HG02943 (cell line): ENCODE measurements at regions not wholly inside any gene's neighbourhood (a gene's known extent, or its start where the extent isn't known, plus 50 kb on each side); places are given as distances from the start of the nearest gene placed in this dataset.
"Not testable (repeated sequence)": the region's sequence is repeated elsewhere in the genome, so short reads cannot be mapped to it uniquely, and the experiment has no call there.

Experiments
- ATAC-seq: cut with Tn5 transposase; IDR thresholded peaks from one replicate; pipeline ENCODE4 v1.9.1; 2021; ENCODE audit warnings: mild to moderate bottlenecking, low read depth, moderate library complexity; ENCODE audit not compliant: unreplicated experiment

DNA sequence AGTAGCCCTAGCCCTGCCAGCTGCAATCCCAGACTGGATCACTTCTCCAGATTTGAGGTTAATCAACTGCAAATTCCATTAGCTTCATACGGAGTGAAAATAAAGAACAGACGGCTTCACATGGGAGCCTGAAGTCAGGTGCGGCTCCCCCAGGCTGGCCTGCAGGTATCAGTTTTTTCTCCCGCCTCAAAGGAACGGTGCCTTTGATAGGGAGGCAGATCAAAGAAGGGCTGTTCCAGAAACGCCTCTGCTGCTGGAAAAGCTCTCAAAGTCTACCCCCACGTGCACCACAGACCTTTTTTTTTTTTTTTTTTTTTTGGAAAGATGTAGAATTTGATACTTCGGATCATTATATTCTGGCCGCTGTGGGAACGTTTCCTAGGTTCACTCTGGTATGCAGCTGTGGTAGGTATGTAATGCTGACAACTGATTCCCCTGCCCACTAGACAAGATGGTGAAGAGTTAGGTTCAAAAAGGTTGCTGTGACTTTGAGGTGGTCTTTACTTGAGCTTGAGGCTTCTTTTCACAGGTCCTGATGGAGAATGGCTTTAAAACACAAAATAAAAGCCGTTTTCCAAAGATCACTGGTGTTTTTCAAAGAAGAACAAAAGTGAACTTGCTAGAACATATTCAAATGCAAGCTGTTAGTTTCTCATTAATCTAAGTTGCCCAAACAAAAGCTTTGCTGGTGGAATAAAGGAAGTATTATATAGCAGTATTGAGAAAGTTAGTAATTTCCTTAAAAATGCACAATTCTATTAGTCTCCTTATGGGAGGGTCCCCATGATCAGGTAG is 189.0 kb upstream of the NFIA start:
- ATAC-seq, result no peak

DNA sequence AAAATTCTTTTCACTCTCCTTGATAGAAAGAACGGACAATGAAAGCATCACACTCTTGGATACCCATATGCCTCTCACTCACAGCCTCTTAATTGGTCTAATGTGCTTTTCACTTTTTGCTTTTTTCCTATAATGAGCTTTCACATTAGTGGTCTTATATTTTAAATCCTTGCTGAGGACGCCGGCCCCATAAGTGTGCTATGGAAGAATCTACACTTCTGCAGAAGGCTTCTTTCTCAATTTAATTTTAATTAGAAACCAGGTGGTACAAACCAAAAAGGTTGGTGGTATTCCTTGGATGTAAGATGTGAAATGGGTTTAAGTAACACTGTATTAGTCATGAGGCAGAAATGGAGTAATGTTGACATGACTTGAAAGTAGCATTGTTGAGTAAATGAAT is 190.6 kb upstream of the NFIA start:
- ATAC-seq, result no peak

DNA sequence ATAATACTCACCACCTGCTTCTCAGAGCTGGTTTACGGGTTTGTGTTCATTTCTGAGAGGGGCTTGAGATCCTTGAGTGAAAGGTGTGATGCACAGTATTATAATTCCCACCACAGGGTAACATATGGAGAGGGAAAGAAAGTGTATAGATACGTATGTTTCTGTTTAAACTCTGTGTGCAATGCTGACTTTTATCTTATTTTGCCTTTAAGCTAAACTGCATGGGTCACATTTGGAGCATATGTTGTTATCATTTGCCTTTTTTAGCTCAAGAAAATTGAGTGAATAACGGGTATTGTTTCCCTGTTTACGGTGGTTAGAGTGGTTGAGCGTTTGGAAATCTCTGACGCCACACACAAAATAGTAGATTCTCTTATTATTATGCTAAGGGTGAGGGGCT is 191.1 kb upstream of the NFIA start:
- ATAC-seq, result no peak

DNA sequence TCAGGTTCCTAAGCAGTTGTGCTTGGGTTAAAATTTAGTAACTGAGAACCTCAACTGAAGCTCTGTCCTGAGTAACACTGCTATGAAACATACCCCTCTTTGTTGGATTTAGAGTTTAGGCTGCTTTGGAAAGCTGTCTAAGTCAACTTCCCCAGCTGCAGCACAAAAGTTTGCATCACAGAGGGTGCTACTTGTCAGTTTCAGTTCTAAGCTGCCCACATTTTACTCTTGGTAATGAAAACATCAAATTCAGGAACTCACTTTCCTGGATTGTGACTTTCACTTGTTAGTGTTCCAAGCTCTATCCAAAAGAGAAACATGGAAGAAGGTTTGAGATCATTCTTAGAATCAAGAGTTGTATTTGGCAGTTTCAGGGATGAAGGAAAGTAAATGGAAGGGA is 191.7 kb upstream of the NFIA start:
- ATAC-seq, result no peak

DNA sequence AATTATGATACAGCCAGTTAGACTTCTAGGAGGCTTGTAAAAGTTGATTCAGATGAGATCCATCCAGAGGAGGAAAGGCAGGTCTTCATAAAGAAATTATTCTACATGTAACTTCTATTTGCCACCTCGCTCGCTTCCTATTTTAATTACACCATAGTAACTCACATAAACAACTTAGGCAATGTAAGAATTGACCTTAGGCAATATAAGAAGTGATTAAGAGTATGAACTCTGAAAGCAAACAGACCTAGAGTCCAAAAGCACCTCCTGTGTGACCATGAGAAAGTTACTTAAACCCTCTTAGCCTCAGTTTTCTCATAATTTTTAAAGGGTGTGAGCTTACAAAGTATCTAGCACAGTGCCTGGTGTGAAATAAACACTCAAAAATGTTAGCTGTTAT is 192.7 kb upstream of the NFIA start:
- no peak for ATAC-seq

DNA sequence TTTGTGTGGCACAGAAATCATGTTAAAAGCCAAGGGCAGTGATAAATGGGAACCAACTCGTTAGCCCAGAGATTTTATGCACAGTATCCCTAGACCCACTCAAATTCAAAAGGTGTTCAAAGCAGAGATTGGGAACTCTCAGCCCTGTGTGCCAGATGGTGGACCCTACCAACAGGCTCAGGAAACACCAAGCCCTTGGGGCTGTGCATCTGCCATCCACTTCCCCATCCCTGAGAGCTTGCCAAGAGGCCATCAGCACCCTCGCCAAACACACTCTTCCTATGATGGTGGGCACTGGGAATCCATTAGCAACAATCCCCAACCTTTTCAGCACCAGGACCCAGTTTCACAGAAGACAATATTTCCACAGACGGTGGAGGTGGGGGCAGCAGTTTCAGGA is 194.2 kb upstream of the NFIA start:
- ATAC-seq, result no peak

DNA sequence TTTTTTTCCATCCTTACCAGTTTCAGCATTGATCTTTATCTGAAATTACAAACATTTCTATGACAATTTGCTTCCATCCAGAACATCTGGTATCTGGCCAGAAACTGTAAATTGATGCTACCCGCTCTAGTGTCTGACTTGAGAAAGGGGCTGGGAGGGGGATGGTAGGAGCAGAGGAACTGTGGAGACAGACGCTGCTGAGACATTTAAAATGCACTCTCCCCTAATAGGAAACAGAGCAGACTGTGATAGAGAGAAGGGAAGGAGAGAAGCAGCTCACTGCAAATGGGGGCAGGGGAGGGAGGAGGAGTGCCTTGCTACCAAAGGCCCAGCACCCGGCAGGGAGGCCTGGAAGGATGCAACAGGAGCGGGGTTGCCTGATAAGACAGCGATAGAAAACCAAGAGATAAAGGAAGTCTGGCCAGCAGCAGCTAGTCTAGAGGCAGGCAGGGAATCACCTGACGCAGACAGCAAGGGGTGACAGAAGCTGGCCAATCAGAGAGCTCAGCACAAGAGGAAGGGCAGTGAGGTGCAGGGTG is 195.5 kb upstream of the NFIA start:
- no peak for ATAC-seq

DNA sequence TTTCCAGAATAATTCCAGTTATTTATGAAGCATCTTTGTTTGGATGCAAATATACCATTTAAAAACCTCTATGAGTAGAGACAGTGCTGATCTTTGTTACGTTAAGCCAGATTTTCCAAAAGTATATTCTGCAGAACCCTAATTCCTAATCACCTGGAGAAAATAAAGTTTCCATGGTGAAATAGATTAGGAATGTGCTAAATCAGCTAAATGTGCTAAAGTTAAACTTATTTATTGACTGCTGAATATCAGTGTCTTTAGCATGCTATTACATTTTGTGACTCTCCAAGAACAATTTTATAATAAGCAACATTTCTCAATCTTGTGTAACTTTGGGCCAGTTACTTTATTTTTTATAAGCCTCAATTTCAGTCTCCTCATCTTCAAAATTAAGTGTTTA is 196.3 kb upstream of the NFIA start:
- ATAC-seq, result no peak

DNA sequence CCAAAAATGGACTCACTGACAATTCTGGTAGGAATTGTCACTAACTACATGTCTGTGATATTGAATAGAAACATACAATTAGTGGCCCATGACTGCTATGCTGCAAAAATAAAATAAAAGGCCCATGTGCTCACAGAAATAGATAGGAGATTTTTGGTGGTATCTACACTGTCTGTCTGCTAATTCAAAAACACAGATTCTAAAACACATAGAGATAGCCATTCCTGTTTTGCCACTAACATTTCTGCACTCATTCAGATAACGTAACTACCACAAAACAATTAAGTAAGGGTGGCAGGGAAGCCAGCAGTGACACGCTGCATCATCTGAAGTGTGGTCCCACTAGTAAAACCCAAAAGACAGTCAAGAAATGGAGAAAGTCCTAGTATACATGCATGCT is 202.2 kb upstream of the NFIA start:
- ATAC-seq, result no peak

DNA sequence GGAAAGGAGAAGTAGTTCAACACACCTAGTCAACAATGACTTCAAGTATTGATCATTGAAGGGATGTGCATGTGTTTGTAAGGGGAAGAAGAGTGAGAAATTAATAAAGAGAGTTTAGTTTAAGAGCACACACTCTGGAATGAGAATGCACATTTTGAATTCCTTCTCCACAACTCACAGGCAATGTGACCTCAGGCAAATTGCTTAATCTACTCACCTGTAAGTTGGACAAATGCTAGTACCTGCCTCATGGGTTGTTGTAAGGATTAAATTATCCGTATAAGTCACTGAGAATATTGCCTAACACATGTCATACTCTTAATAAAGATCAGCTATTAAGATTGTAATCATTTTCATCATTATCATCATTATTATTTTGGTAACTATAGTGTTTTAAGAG is 204.0 kb upstream of the NFIA start:
- no peak for ATAC-seq

DNA sequence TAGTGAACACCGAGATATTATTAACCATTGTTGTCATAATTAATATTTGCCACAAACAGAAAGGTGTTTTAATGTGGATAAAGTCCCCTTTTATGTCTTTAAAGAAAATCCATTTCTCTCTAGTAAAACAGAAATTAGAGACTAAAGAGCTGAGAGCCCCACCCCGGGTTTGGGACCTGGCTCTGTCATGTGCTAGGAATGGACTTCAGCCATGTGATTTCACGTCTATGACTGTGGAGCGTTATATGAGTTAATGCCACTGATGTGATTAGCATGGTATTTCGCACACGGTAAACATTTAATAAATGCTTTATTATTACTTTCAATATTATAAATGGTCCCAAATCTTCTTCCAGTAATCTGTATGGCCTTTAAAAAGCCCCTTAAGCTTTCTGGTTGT is 205.0 kb upstream of the NFIA start:
- ATAC-seq, result no peak

DNA sequence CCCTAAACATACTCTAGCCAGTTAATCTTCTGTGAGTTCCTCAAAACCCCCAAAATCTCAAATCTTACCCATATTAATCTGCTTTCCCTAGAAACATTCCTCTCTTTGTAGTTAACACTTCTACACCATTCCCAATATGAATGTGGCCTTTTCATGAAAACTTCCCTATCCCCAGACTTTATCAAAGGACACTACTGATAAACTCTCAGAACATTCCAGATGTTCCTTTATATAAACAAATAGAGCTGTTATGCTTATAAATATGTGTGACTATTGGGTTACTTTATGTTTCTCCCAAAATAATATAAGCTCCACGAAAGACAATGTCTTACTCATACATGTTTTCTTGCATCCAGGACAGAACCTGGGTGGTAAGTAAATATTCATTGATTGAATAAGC is 205.4 kb upstream of the NFIA start:
- no peak for ATAC-seq

DNA sequence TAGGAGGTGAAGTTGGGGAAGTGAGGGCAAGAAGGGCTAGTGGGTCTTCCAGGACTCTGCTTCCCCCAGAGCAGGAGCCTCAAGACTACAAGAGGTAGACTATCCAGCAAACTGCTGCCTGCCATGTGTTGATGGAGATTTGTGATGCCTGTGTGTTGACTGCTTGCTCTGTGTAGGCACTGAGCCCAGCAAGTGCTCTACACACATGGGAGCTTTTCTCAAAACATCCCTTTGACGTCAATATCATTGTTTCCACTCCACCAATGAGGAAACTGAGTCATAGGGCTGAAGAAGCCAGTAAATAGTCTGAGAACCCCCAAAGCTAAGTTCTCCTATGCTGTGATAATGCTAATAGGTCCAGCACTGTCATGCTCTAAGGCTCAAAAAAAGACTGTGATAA is 207.2 kb upstream of the NFIA start:
- ATAC-seq, result no peak

DNA sequence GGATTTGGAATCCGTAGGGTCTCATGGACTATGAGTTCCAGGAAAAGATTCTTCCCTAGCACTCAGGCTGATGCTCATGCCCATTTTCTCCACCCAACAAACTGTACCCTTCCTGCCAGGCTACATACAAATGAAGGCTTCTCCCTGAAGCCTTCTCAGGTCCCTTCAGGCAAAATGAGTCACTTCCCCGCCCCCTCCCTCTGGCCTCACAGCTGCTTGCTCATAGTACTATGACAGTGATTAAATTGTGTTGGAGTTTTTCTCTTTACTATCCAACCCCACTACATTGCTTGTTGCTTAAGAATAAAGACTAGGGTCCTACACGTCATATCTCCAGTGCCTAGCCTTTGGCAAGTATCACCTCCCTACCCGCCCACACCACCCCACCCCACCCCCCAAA is 207.6 kb upstream of the NFIA start:
- ATAC-seq, result no peak

DNA sequence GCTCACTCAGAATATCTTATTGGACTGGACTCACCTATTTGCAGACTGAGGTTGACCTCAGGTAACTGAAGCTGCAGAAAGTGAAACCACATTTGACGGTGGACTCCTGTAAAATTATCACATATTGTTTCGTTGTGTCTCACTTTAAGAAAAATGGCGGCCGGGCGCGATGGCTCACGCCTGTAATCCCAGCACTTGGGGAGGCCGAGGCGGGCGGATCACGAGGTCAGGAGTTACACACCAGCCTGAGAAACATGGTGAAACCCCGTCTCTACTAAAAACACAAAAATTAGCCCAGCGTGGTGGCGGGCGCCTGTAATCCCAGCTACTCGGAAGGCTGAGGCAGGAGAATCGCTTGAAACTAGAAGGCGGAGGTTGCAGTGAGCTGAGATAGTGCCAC is 209.0 kb upstream of the NFIA start:
- ATAC-seq, result not testable (repeated sequence)

DNA sequence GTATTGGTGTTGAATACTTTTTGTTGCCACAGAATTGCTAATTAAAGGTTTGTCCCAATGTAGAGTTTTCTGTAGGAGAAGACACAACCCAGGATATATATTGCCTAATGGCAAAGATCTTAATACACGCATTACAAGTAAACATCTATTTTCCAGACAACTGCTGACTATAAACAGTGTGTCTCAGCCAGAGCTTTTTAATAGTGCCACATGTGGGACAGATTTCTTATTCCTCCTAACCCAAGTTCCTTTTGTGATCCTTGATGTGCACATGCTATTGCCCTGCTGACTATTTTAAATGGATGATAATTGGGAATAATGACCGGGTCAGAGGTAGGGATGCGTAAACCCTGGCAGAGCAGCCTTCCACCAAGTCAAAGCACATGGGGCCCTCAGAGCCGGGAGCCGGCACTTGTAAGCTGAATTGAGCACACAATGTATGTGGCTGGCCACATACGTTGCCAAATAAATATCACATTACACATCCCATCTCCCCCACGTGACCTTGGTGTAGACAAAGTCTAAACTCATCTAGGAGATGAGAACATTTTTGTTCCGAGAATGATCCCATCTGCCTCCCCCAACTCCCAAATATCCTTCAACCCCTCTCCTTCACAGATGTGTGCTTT is 209.8 kb upstream of the NFIA start:
- ATAC-seq, result no peak

DNA sequence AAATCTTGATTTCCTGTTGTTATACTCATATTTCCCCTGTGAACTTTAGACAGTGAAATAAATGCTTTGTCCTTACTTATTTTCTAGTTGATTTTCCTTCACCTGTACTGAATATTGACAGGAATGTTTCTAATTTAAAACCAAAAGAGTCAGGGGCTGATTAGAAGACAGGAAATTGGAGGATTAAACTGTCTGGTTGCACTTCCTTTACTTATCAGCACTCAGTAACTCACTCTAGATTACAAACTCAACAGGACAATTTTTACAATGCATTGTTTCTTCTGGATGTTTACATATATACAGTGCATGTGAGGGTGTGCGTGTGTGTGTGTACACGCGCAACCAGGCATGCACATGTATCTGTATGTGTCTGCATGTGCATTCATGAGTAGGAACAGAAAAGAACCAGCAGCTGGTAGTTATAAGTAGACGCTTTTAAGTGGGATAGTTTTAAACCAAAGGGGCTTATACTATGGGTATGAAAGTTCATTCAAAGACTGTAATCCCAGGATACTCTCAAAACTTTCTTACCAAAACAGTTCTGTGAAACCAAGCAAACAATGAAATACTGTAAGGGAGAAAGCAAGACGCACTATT is 212.0 kb upstream of the NFIA start:
- no peak for ATAC-seq

DNA sequence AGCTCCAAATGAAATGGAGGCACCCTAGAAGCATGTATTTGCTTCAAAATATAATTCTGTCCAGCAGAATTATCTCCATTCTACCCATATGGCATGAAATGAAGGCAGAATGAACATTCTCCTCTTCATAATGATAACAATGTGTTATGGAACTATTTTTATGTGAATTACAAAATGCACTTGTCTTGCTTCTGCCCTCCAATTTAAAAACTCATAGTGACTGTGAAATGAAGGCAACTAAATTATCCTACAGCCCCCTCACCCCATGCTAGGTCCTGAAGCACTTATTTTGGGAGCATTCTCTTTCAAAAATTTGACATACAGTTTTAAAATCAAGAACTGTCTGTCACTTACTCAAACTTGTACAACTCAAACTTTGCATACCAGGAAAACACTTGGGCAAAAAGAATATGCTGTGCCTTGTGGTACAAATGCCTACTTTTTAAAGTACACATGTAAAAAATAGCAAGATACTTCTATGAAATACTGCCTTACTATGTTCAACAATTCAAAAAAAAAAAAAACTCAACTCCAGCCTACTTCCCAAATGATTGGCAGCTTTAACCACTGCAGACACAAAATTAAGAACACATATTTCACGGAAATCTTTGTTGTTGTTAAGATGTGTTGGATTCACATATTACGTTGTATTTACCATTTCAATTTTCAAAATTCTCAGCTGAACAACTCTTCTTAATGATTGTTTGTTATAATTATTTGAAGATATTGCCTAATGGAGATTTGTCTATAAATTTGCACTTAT is 213.3 kb upstream of the NFIA start:
- no peak for ATAC-seq

DNA sequence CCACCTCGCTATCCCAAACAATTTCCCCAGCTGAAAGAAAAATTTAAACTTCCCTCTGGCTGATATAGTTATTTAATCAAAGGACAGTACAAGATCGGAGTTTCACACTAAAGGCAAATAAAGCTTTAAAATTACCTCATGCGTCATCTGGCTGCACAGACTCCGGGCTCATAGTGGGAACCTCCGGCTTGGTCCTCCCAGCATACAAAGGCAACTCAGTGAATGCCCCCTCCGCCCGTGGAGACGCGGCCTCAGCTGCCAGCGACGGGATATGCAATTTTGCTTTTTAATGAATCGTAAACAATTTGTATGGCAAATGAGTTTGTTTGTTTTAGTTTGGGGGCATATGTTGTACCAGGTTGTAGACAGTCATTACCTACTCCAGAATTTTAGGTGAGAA is 214.6 kb upstream of the NFIA start:
- no peak for ATAC-seq

DNA sequence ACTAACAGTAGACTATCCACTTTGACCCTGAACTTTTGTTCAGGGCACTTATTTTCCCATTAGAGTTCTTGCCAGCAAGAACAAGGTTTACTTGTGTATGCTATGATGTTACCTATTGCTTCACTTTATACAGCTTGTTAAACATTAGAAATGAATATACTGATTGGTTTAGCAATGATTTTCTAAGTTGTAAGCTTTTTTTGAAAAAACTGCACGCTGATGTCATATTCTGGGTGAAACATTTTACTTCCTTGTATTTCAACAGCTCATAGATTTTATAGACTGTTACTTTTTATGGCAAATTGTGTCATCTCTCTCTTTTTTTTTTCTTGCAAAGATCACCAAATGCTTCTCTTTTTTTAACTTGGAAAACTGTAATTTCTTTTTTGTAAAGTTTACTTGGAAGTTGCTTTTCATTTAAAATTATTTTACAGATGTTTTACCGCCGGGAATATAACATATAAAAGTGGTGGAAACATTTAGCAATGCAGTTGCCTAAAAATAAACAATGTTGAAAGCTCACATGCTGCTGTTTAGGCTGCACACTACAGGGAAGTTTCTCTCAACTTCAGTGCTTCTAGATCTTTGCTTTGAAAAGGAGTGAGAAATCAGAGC is 215.3 kb upstream of the NFIA start:
- no peak for ATAC-seq
